Calu3 (cell line): ENCODE measurements at regions not wholly inside any gene's neighbourhood (a gene's known extent, or its start where the extent isn't known, plus 50 kb on each side); places are given as distances from the start of the nearest gene placed in this dataset.
"Not testable (repeated sequence)": the region's sequence is repeated elsewhere in the genome, so short reads cannot be mapped to it uniquely, and the experiment has no call there.

Source experiments
- BruUV-seq: library from RNA; stranded (reverse); fragments of 400-500 nt; replicated peaks from 2 replicates; lab custom pipeline; 2021; lab: Mats Ljungman, UMichigan
- CTCF ChIA-PET: fragments of 300-600 bp; sonication (Branson Sonifier 250); formaldehyde crosslinking; loops from one replicate; lab custom pipeline; 2022; ENCODE audit warnings: antibody characterized with exemption; lab: Charles Lee
- DNase-seq: peaks from one replicate; pipeline ENCODE4 v3.0.0; 2022
- H3K27ac Mint-ChIP-seq: one replicate; pipeline ENCODE4 v1.8.0; 2022; ENCODE audit warnings: mixed read lengths; ENCODE audit not compliant: unreplicated experiment
- H3K27me3 Mint-ChIP-seq: one replicate; pipeline ENCODE4 v1.8.0; 2022; ENCODE audit warnings: mixed read lengths; ENCODE audit not compliant: unreplicated experiment
- H3K36me3 Mint-ChIP-seq: one replicate; pipeline ENCODE4 v1.8.0; 2022; ENCODE audit warnings: mild to moderate bottlenecking, moderate library complexity, mixed read lengths; ENCODE audit not compliant: insufficient read depth, unreplicated experiment
- H3K4me1 Mint-ChIP-seq: one replicate; pipeline ENCODE4 v1.8.0; 2022; ENCODE audit warnings: mild to moderate bottlenecking, low read depth, mixed read lengths; ENCODE audit not compliant: unreplicated experiment
- H3K4me3 Mint-ChIP-seq: one replicate; pipeline ENCODE4 v1.8.0; 2022; ENCODE audit warnings: mild to moderate bottlenecking, low read depth, moderate library complexity, mixed read lengths; ENCODE audit not compliant: unreplicated experiment
- H3K9me3 Mint-ChIP-seq: one replicate; pipeline ENCODE4 v1.8.0; 2022; ENCODE audit warnings: low read depth, mixed read lengths; ENCODE audit not compliant: unreplicated experiment
- intact Hi-C: fragments of 100-400 bp; cut with micrococcal nuclease; formaldehyde crosslinking; loops from one replicate; pipeline ENCODE4 v1.10.0; 2022; ENCODE audit not compliant: unreplicated experiment
- TF ChIP-seq, protein P1 (sequence below): fragments of 200-600 bp; IDR thresholded peaks from one replicate; pipeline ENCODE4 v1.8.0; 2022; ENCODE audit warnings: antibody characterized with exemption; ENCODE audit not compliant: unreplicated experiment

DNA sequence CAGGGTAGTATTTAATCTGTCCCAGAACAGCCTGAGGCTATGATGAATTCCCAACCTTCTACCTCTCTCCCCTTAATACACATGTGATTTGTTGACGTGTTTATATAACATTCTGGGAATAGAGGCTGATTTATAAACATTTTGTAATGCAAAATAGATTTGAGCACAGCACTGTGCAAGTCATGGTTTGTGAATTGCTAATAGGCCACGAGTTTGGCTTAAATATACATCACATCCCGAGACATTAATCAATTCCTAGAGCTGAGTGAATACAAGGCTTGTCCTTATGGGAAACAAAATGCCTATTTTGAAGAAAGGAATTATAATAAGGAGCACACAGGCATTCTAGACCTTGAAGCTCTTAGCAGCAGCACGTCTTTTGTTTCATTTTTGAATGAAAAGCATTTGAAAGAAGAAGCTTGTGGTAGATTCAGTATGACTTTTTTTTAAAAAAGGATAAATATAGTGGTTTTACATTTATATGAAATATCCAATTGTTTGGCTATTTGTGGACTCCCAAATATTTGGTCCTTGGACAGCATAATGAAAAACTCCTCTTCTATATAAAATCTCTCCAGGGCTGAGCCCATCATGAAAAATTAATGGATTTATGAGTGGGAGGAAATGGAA lies 116.4 kb downstream of the SLC17A6 start:
- no peak for DNase-seq
- H3K27ac Mint-ChIP-seq: no peak overlapping the region
- no peaks in the 10 kb centered on the region for H3K27me3 Mint-ChIP-seq
- H3K4me3 Mint-ChIP-seq: no peak overlapping the region
- no peaks in the 10 kb centered on the region for H3K9me3 Mint-ChIP-seq
- no TSS peak for BruUV-seq
- H3K4me1 Mint-ChIP-seq: peaks cover 21% of the 10 kb centered on the region
- CTCF ChIA-PET: interaction anchor here (1.1 kb wide), 1 partner anchor 24 kb away, joined by 3 read pairs; no protein-coding TSS in a partner anchor
- H3K36me3 Mint-ChIP-seq: no peaks in the 10 kb centered on the region
- intact Hi-C loops: no loop called here
- TF ChIP-seq, protein P1, sequence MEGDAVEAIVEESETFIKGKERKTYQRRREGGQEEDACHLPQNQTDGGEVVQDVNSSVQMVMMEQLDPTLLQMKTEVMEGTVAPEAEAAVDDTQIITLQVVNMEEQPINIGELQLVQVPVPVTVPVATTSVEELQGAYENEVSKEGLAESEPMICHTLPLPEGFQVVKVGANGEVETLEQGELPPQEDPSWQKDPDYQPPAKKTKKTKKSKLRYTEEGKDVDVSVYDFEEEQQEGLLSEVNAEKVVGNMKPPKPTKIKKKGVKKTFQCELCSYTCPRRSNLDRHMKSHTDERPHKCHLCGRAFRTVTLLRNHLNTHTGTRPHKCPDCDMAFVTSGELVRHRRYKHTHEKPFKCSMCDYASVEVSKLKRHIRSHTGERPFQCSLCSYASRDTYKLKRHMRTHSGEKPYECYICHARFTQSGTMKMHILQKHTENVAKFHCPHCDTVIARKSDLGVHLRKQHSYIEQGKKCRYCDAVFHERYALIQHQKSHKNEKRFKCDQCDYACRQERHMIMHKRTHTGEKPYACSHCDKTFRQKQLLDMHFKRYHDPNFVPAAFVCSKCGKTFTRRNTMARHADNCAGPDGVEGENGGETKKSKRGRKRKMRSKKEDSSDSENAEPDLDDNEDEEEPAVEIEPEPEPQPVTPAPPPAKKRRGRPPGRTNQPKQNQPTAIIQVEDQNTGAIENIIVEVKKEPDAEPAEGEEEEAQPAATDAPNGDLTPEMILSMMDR: no peak

- no peaks in the 10 kb centered on the region for H3K4me1 Mint-ChIP-seq
- intact Hi-C loops: no loop called here
- no peaks in the 10 kb centered on the region for H3K27me3 Mint-ChIP-seq
- peaks cover 4% of the 10 kb centered on the region for H3K9me3 Mint-ChIP-seq
- no peak overlapping the region for H3K4me3 Mint-ChIP-seq
- H3K27ac Mint-ChIP-seq: no peak overlapping the region
- H3K36me3 Mint-ChIP-seq: no peaks in the 10 kb centered on the region
- TF ChIP-seq, protein P1: no peak
- BruUV-seq: no TSS peak
- no peak for DNase-seq
- CTCF ChIA-PET: no interaction called here
Observed at GRCh38 chr11:22449441-22449840, 111.3 kb downstream of the SLC17A6 start.

DNA sequence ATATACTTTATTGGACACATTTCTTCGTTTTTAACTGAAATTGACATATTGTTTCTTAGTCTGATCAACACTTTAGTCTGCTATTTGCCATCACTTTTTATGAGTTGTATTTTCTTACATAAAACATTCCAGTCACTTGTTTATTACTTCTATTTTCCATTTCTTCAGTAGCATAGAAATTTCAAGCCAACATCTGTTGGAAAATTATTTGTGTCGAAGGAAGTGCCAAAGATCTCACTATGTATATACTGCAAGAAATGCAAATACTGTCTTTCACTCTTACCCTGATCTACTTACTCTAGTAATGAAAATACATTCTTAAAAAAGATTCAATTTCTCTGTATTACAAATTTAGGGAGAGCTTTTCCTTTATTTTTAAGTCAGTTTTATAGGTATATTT lies 105.9 kb downstream of the SLC17A6 start:
- BruUV-seq: no TSS peak
- Mint-ChIP-seq H3K4me1 (no peaks in the 10 kb centered on the region), H3K36me3 (no peaks in the 10 kb centered on the region), H3K27me3 (no peaks in the 10 kb centered on the region), H3K27ac (no peak overlapping the region), H3K4me3 (no peak overlapping the region), H3K9me3 (peaks cover 4% of the 10 kb centered on the region)
- no peak for DNase-seq
- intact Hi-C loops: no loop called here
- CTCF ChIA-PET: no interaction called here
- TF ChIP-seq, protein P1: no peak

DNA sequence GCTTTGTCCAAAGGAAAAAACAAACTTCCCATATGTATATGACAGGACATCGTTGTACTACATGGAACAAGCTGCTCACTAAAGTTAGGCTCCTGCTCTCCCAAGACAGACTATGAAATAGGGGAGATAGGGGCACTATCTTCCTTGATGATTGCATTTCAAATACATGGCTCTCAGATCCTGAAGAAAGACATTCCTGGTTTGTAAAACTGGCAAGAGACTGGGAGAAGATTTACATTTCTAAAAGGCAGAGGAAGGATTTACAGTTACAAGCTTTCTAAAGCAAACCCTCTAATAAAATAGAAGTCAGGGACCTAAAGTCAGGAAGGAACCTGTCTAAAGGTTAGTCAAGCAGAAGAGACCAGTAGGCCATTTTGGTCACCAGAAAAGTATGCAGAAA lies 103.7 kb downstream of the SLC17A6 start:
- CTCF ChIA-PET: no interaction called here
- Mint-ChIP-seq H3K27me3 (no peaks in the 10 kb centered on the region), H3K9me3 (peaks cover 4% of the 10 kb centered on the region), H3K36me3 (no peaks in the 10 kb centered on the region), H3K4me1 (no peaks in the 10 kb centered on the region), H3K27ac (no peak overlapping the region), H3K4me3 (no peak overlapping the region)
- TF ChIP-seq, protein P1: no peak
- no TSS peak for BruUV-seq
- intact Hi-C loops: no loop called here
- no peak for DNase-seq

GRCh38 chr11:22435582-22435981 lies 97.4 kb downstream of the SLC17A6 start:
- not testable (repeated sequence) for BruUV-seq, H3K27me3 Mint-ChIP-seq

More at GRCh38 chr11:22435582-22435981, 97.4 kb downstream of the SLC17A6 start:
- DNase-seq, intact Hi-C loops, H3K4me1 Mint-ChIP-seq, H3K36me3 Mint-ChIP-seq, H3K27ac Mint-ChIP-seq, CTCF ChIA-PET, H3K4me3 Mint-ChIP-seq, H3K9me3 Mint-ChIP-seq: not testable (repeated sequence)
